Hepatocyte (in vitro differentiated cells): ENCODE measurements at regions not wholly inside any gene's neighbourhood (a gene's known extent, or its start where the extent isn't known, plus 50 kb on each side); places are given as distances from the start of the nearest gene placed in this dataset.

Experiments
- EZH2 ChIP-seq: fragments of 200-600 bp; sonication (generic); IDR thresholded peaks from 2 replicates; pipeline ENCODE4 v1.6.1; 2016; ENCODE audit warnings: antibody characterized with exemption, mild to moderate bottlenecking, borderline replicate concordance
- EZH2phosphoT487 ChIP-seq: fragments of 200-600 bp; sonication (generic); IDR thresholded peaks from one replicate; pipeline ENCODE4 v1.6.1; 2018; ENCODE audit warnings: antibody characterized with exemption, mild to moderate bottlenecking, low read depth, moderate library complexity; ENCODE audit not compliant: unreplicated experiment, severe bottlenecking
- TF ChIP-seq, protein P1 (sequence below): fragments of 200-600 bp; sonication (generic); IDR thresholded peaks from 2 replicates; pipeline ENCODE4 v1.5.1; 2016; ENCODE audit warnings: antibody characterized with exemption, mild to moderate bottlenecking; ENCODE audit not compliant: poor library complexity

DNA sequence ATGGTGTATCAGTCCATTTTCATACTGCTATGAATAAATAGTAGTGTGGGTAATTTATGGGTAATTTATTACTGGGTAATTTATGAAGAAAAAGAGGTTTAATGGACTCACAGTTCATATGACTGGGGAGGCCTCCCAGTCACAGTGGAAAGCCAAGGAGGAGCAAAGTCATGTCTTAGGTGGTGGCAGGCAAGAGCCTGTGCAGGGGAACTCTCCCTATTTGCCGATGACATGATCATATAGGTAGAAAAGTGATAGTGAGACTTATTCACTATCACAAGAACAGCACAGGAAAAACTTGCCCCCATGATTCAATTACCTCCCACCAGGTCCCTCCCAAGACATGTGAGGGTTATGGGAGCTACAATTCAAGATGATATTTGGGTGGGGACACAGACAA, 1137.7 kb downstream of the UQCRFS1 start:
- TF ChIP-seq, protein P1, sequence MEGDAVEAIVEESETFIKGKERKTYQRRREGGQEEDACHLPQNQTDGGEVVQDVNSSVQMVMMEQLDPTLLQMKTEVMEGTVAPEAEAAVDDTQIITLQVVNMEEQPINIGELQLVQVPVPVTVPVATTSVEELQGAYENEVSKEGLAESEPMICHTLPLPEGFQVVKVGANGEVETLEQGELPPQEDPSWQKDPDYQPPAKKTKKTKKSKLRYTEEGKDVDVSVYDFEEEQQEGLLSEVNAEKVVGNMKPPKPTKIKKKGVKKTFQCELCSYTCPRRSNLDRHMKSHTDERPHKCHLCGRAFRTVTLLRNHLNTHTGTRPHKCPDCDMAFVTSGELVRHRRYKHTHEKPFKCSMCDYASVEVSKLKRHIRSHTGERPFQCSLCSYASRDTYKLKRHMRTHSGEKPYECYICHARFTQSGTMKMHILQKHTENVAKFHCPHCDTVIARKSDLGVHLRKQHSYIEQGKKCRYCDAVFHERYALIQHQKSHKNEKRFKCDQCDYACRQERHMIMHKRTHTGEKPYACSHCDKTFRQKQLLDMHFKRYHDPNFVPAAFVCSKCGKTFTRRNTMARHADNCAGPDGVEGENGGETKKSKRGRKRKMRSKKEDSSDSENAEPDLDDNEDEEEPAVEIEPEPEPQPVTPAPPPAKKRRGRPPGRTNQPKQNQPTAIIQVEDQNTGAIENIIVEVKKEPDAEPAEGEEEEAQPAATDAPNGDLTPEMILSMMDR: no peak
- TF ChIP-seq EZH2 (no peak), EZH2phosphoT487 (no peak)
